ENCODE measurements at regions not wholly inside any gene's neighbourhood (a gene's known extent, or its start where the extent isn't known, plus 50 kb on each side); places are given as distances from the start of the nearest gene placed in this dataset.

- no TSS peak for BruUV-seq (replicated peaks)
- peaks cover 8% of the 10 kb centered on the region; the same call in 1 of the 2 replicates for H3K4me1 ChIP-seq
- intact Hi-C loops (cut with micrococcal nuclease; ENCODE audit: unreplicated experiment), result no loop called here
Observed at GRCh38 chr4:152256996-152257395, 278.9 kb downstream of the FBXW7 start.

DNA sequence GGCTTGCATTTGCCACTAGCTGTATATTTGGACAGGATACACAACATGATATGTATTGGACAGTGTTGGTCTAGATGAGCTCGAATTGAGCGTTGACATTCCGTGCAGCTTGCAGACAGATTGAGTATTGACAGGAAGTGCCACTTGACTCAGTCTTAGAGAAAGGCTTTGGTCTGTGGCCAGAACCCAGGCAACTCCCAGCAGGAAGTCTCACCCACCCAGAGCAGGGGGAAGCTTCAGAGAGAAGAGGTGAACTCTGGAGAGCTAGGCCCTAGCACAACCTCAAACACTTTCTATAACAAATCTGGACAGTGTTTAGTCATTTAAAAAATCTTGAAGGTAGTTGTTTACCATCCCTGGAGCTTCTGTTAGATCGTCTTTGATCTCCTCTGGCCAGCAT is 280.5 kb downstream of the FBXW7 start:
- TF ChIP-seq, protein P1, sequence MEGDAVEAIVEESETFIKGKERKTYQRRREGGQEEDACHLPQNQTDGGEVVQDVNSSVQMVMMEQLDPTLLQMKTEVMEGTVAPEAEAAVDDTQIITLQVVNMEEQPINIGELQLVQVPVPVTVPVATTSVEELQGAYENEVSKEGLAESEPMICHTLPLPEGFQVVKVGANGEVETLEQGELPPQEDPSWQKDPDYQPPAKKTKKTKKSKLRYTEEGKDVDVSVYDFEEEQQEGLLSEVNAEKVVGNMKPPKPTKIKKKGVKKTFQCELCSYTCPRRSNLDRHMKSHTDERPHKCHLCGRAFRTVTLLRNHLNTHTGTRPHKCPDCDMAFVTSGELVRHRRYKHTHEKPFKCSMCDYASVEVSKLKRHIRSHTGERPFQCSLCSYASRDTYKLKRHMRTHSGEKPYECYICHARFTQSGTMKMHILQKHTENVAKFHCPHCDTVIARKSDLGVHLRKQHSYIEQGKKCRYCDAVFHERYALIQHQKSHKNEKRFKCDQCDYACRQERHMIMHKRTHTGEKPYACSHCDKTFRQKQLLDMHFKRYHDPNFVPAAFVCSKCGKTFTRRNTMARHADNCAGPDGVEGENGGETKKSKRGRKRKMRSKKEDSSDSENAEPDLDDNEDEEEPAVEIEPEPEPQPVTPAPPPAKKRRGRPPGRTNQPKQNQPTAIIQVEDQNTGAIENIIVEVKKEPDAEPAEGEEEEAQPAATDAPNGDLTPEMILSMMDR (IDR thresholded peaks at IDR 0.05; ENCODE audit: insufficient read depth in 1 of 2, low read depth in 1 of 2, low read length in 1 of 2, severe bottlenecking in 1 of 2, unreplicated experiment in 1 of 2), result no peak
- Histone ChIP-seq H3K9me3 (no peaks in the 10 kb centered on the region), H3K27me3 (replicated peaks; ENCODE audit: control insufficient read depth, insufficient read depth, low read length) (no peaks in the 10 kb centered on the region), H3K4me1 (peaks cover 8% of the 10 kb centered on the region; the same call in 1 of the 2 replicates), H3K36me3 (ENCODE audit: control insufficient read depth, insufficient read depth, low read length) (no peaks in the 10 kb centered on the region), H3K4me3 (ENCODE audit: low read depth, low read length) (no peak overlapping the region)
- BruUV-seq (replicated peaks), result no TSS peak
- Mint-ChIP-seq H3K4me1 (ENCODE audit: low read depth, unreplicated experiment) (peaks cover 13% of the 10 kb centered on the region), H3K9me3 (ENCODE audit: unreplicated experiment) (peaks cover 15% of the 10 kb centered on the region), H3K36me3 (ENCODE audit: insufficient read depth, unreplicated experiment) (peaks cover 8% of the 10 kb centered on the region), H3K27me3 (ENCODE audit: insufficient read depth, unreplicated experiment) (no peaks in the 10 kb centered on the region), H3K4me3 (ENCODE audit: unreplicated experiment) (no peak overlapping the region), H3K27ac (ENCODE audit: unreplicated experiment) (no peak overlapping the region)
- CTCF ChIA-PET, result no interaction called here
- POLR2A ChIA-PET, result no interaction called here
- intact Hi-C loops (cut with micrococcal nuclease; ENCODE audit: unreplicated experiment), result no loop called here
- no peak for DNase-seq

More at GRCh38 chr4:152256996-152257395, 278.9 kb downstream of the FBXW7 start:
- TF ChIP-seq, protein P1 (IDR thresholded peaks at IDR 0.05; ENCODE audit: insufficient read depth in 1 of 2, low read depth in 1 of 2, low read length in 1 of 2, severe bottlenecking in 1 of 2, unreplicated experiment in 1 of 2), result no peak
- peaks cover 13% of the 10 kb centered on the region for H3K4me1 Mint-ChIP-seq (ENCODE audit: low read depth, unreplicated experiment)
- H3K36me3 Mint-ChIP-seq (ENCODE audit: insufficient read depth, unreplicated experiment), result peaks cover 8% of the 10 kb centered on the region
- no peaks in the 10 kb centered on the region for H3K27me3 ChIP-seq (replicated peaks; ENCODE audit: control insufficient read depth, insufficient read depth, low read length)
- peaks cover 23% of the 10 kb centered on the region for H3K9me3 Mint-ChIP-seq (ENCODE audit: unreplicated experiment)
- H3K4me3 ChIP-seq (ENCODE audit: low read depth, low read length), result no peak overlapping the region
- DNase-seq, result no peak
- POLR2A ChIA-PET, result no interaction called here
- H3K4me3 Mint-ChIP-seq (ENCODE audit: unreplicated experiment), result no peak overlapping the region
- no peaks in the 10 kb centered on the region for H3K9me3 ChIP-seq
- no peaks in the 10 kb centered on the region for H3K27me3 Mint-ChIP-seq (ENCODE audit: insufficient read depth, unreplicated experiment)
- H3K36me3 ChIP-seq (ENCODE audit: control insufficient read depth, insufficient read depth, low read length), result no peaks in the 10 kb centered on the region
- no peak overlapping the region for H3K27ac Mint-ChIP-seq (ENCODE audit: unreplicated experiment)
- CTCF ChIA-PET, result no interaction called here

- Histone ChIP-seq H3K4me3 (ENCODE audit: low read depth, low read length) (no peak overlapping the region), H3K9me3 (no peaks in the 10 kb centered on the region), H3K4me1 (no peaks in the 10 kb centered on the region), H3K36me3 (ENCODE audit: control insufficient read depth, insufficient read depth, low read length) (no peaks in the 10 kb centered on the region), H3K27me3 (replicated peaks; ENCODE audit: control insufficient read depth, insufficient read depth, low read length) (no peaks in the 10 kb centered on the region)
- H3K27ac Mint-ChIP-seq (ENCODE audit: unreplicated experiment), result no peak overlapping the region
- TF ChIP-seq, protein P1 (IDR thresholded peaks at IDR 0.05; ENCODE audit: insufficient read depth in 1 of 2, low read depth in 1 of 2, low read length in 1 of 2, severe bottlenecking in 1 of 2, unreplicated experiment in 1 of 2), result no peak
- H3K36me3 Mint-ChIP-seq (ENCODE audit: insufficient read depth, unreplicated experiment), result no peaks in the 10 kb centered on the region
- no peaks in the 10 kb centered on the region for H3K9me3 Mint-ChIP-seq (ENCODE audit: unreplicated experiment)
- H3K4me3 Mint-ChIP-seq (ENCODE audit: unreplicated experiment), result no peak overlapping the region
- no peaks in the 10 kb centered on the region for H3K27me3 Mint-ChIP-seq (ENCODE audit: insufficient read depth, unreplicated experiment)
- POLR2A ChIA-PET, result no interaction called here
- H3K4me1 Mint-ChIP-seq (ENCODE audit: low read depth, unreplicated experiment), result no peaks in the 10 kb centered on the region
- DNase-seq, result no peak
- no TSS peak for BruUV-seq (replicated peaks)
- intact Hi-C loops (cut with micrococcal nuclease; ENCODE audit: unreplicated experiment), result no loop called here
- CTCF ChIA-PET, result no interaction called here
Observed at GRCh38 chr4:152248347-152248746, 287.5 kb downstream of the FBXW7 start.

Measured in Caco-2 (cell line).